Renal cortex interstitium (tissue), 11 donors: ENCODE measurements at regions not wholly inside any gene's neighbourhood (a gene's known extent, or its start where the extent isn't known, plus 50 kb on each side); places are given as distances from the start of the nearest gene placed in this dataset.

ENCODE experiments used
- DNase-seq, 11 donors: peaks; one replicate each; pipeline ENCODE4 v3.0.0-alpha.2; 2013; ENCODE audit warnings: low read depth in 9 of 11, low spot score in 4 of 11; ENCODE audit errors: extremely low read depth in 1 of 11

DNA sequence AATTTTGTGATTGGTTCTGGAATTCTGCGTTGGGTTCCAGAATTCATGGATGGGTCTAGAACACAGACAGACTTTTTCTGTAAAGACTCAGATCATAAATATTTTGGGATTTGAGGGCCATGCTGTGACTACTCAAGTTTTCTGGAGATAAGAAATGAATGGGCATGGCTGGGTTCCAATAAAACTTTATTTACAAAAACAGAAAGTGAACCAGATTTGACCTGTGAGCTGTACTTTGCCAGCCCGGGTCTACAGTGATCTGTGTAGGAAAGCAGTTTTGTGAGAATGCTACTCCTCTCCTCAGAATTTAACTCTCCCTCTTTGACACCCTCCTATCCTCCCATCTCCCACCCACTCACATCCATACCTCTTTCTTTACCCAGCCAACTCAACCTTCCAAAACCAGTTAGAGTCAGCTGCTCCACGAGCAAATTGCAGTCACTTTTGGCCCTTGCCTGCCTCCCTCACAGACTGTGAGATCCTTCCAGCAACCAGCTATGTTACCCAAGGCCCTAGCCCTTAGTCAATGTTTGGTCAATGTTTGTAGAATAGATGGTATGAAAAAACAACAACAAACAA, 312.8 kb upstream of the ZMIZ1 start:
- DNase-seq: no peak

DNA sequence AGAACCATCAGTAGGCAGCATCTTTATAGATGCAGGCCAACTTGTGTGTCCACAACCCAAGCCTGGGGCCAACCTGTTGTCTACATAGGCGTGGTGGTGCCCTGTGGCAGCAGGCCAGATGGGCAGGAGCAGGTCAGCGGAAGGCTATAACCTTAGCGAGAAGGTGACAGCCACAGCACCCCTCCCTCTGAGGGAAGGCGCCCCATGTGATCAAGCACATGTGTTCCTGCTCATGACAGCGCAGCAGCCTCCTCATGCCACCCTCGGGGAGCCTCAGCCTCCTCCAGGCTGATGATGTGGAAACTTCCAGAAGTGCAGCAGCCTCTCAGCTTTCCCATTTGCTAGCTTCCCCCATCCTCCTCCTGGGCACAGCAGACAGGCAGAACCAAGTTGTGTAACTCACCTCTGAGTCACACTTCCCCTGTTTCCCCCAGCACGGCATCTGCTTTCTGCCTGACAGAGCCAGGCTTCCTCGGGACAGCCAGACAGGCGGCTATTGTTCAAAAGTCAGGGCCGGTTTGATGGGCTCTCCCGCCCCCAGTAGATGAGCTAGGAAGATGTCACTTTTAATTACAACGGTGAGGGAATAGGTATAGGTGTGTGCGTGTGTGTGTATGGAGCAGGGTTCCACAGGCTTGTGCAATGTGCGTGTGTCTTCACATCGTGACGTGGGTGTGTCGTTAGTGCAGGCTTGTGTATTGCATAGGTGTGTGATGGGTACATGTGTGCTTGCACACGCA, 312.0 kb upstream of the ZMIZ1 start:
- DNase-seq: no peak

DNA sequence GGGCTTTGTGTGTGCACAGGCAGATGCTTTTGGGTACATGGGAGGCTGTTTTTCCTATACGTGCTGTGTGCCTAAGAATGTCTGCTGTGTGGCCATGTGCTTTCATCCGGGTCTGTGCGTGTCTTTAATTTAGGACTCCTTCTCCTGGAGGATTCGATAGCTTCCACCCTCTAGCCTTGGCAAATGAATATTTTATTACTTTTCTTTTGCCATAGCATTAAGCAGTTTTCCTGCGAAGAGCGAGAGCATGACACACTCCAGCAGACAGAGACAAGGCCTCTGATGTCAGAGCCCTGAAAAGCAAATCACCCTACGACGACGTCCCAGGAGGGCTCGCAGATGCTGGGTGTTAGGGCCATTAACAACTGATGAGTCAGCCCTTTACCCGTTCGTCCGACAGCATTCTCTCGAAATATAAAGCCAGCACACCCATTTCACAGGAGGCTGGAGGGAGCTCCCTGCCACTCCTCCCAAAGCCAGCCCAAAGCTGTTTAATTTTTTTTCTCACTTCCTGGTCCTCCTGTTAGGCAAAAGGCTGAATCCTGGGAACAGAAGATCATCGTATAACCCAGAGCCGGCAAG, 311.3 kb upstream of the ZMIZ1 start:
- DNase-seq: no peak

DNA sequence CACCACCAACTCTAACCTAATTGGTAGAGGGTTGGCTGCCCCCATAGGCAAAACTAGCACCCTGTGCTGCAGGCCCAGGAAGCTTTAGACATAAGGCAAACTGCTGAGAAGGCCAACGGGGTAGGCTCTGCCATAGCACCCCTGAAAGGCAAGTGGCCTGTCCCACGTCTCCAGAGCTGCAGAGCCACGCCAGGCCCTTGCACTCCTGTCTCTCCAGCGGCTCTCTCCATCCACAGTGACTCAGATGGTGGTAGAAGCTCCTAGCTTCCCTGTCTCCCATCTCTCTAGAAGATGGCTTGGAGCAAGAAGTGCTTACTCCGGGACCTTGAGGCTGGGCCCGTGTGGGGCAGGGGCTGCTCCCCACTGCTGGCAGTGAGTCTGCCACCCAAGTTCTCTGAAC, 310.6 kb upstream of the ZMIZ1 start:
- no peak for DNase-seq

DNA sequence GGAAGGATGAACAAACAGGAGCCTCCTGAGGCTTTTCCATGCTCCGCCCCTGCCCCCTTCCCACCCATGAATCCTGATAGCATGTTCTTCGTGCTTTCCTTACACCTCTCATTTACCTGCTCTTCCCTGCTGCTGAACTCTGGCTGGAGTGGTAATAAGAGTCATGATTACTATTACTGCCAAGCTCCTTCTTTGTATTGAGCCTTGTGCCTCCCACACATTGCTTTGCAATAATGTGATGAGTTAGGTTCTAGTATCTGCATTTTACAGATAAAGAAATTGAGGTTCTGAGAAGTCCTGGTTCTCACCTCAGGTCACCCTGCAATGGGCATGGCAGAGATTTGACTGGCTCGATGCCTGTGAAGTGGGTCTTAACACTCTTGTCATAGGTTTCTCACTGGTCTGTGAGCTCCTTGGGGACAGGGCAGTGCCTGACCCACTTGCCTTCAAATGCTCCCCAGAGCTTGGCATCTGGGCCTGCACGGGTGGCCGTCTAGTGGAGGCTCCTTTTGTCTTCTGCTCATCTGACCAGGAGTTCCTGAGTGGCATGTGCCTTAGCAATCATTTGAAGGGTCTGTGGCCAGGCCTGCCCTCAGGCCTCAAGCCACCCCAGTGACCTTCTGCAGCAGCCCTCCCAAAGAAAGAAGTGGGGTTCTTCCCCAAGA, 309.2 kb upstream of the ZMIZ1 start:
- DNase-seq: no peak

DNA sequence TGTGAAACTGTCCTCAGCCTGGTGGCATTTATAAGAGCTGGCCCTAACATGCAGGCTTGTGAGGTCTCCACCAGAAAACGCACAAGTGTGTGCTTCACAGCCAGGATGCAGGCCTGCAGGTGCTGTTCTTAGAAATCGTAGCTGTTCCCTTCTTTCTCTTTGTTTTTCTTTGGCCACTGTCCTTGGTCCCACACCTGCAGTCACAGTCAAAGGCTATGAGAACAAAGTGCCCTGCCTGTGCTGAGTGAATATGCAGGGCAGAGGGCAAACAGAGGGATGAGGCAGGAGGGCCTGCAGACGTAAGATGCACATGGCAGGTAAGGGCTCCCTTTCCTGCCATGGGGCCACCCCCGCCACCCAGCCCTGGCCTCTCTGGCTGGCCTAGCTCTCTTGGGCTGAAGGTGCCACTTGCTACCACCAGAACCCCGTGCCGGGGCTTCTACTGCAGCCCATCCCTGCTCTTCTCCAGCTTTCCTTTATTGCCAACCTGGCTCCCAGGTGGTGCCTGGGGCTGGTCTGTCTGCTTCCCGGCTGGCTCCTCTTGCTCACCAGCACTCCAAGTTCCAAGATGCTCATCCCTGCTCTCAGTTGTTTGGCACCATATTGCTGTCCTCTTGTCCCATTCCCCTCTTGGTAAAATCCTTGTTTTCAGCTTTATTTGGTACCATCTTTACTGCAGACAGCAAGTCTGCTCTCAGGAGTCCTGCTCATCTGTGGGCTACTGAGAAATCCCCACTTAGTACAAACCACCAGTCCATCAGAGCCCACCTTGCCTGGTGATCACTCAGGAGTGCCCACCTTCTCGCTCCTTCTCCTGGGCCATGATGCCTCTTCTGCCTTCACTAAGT, 308.1 kb upstream of the ZMIZ1 start:
- DNase-seq: no peak

DNA sequence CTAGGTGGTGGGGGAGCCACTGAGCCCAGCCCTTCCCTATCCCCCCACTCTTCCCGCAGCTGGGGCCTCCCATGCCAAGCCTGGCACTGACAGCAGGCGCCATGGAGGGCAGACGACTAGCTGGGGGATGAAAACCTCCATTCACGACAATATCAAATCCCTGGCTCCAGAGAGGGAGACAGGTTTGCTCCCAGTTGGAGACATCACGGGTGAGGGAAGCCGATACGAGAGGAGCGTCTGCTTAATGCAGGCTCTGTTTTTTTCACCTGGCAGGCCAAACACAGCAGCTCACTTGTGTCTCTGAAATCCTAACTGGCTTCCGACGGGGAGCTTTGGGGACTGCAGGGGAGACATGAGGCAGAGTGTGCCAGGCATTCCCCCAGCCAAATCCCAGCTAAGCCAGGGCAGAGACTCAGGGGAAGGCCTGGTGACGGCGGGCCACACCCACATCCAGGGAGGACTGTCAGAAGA, 307.4 kb upstream of the ZMIZ1 start:
- DNase-seq: no peak

DNA sequence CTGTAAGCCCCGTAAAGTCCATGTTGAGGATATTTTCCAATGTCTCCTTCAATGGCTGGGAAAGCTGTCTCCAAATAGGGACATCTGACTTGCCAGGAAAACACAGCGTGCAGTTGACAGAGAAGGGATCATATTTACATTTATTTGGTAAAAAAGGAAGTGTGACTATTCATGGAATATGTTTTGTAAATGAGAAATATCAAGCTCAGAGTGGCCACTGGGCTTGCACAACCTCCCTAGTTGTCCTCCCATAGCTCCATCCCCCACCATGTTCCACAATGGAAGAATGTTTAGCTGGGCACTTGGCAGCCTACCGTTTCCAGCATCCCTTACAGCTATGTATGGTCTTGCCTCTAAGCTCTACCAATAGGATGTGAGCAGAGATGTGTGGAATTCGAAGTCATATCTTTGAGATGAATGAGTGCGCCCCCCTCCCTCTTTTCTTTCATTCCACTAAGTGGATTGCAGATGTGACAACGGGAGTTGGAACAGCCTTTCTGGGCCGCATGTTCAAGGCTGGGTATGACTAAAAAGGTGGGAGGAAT, 306.6 kb upstream of the ZMIZ1 start:
- DNase-seq: no peak

DNA sequence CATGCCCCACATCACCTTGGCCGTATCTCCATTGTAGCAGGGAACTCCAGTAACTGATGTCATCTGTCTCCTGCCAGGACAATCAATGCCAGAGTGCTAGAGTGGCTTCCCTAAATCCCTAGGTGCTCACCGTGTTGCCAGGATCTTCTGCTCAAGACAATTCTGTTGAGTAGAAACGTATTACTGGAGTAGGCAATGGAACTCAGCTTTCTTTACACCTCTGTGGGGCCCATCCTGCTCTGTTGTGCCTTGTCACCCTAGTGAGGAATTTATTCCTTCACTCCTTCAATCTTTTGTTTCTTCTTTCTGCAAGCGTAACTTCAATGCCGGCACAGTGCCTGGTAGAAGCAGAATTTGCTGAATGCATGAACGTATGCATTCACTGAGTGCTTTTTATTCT, 305.5 kb upstream of the ZMIZ1 start:
- no peak for DNase-seq

DNA sequence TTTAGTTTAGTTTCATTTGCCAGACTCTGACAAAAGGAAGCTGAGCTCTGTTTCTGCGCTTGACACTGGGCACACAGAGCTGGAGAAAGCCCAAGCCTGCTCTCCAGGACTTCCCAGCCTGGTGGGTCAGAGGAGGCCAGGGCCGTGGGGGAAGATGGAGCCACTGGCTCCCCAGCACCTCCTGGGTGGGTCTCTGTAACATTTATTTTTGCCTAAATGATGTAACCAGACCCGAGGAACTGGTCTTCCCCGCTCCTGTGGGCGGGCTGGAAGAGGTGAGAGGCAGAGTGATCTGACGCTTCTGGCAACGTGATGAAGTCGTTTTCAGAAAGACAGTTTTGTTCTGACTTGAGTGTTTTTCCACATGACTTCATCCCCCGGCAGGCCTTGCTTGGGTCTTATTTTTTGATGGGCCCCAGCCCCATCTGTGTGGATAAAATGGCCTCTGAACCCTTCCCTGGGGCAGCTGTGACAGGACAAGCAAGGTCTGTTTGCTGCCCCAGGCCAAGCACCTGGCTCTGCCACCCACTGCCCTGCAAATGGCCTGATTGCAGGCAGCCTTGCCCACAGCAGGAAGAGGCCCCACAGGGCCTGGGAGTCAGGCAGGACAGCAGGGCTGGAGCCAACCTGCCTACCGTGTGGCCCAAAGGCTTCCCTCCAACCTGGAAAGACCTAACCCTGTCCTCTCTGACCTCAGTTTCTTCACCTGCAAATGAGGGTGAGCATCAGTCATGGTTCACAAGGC, 304.9 kb upstream of the ZMIZ1 start:
- no peak for DNase-seq

DNA sequence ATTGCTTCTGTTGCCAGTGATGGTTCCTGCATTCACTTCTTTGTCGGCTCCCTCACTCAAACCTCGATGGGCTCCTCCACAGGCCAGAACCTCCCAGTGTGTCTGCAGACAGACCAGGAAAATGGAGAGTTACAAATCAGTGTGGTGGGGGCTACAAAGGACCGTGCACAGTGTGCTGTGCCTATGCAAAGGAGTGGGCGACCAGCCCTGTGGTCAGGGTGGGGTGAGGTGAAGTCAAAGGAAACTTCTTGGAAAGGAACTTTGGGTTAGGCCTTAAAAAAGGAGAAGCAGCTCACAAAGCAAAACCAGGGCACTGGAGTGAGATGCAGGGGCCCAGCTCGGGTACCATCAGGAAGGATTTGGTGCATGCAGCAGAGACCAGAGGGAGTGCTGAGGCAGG, 304.3 kb upstream of the ZMIZ1 start:
- DNase-seq: no peak

DNA sequence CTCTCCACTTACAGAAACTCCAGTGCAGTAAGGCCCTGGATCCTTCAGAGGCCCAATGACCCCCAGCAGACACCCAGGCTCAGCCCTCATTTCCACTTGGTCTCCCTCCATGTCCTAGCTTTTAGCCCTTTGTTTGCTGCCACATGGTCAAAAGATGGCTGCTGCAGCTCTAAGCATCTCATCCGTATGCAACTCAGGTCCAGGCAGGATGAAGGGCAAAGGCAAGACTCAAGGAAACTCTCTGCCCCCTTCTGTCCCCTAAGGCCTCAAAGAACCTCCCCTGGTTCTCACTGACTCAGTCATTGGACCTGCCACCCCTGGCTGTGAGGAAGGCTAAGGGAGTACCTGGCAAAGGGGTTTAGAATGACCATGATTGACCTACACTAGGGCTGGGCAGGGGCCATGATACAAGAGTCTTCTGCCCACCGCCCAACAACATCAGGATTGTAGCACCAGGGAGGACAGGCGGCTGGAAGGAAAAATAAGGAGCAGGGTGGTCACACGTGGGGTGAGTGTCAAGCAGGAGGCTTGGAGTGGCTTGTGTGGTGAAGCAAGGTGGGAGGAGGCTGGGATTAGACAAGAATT, 303.8 kb upstream of the ZMIZ1 start:
- DNase-seq: no peak

DNA sequence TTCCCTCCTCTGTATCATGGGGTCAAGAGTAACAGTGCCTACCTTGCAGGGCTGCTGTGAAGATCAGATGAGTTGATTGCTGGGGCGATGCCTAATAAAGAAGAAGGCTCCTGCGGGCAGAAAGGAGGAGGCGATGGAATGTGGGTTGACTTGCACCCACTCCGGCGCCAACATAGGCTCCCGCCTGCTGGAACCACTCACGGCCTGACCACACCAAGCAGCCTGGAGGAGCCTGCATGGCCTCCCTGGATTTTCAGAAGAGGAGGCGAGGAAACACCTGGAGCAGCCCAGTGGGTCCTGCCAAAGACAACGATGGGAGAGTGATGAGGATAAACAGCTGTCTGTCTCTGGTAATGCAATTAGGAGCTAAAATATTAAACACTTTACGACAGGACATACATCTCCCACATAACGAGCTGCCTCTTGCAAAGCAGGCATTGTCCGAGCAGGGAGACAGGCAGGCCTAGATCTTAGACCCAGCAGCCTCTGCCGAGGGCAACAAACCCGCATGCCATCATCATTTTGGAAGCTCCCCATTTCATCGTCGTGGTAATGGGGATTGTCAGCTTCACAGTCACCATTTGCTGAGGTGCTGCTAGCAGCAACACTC, 302.9 kb upstream of the ZMIZ1 start:
- no peak for DNase-seq

DNA sequence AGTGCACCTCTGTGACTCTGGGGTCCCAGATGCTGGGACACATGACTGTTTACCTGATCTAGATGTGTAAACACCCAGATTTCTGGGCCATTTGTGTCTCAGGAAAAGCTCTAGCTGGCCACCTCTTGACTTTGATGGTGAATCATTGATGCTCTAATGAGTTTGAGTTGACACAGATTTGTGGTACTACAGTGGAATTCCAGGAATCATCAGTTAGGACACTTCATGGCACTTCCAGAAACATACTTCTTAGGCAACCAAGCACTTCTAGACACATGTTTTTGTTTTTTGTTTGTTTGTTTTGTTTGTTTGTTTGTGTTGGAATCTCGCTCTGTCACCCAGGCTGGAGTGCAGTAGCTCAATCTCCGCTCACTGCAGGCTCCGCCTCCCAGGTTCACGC, 302.2 kb upstream of the ZMIZ1 start:
- DNase-seq: no peak

DNA sequence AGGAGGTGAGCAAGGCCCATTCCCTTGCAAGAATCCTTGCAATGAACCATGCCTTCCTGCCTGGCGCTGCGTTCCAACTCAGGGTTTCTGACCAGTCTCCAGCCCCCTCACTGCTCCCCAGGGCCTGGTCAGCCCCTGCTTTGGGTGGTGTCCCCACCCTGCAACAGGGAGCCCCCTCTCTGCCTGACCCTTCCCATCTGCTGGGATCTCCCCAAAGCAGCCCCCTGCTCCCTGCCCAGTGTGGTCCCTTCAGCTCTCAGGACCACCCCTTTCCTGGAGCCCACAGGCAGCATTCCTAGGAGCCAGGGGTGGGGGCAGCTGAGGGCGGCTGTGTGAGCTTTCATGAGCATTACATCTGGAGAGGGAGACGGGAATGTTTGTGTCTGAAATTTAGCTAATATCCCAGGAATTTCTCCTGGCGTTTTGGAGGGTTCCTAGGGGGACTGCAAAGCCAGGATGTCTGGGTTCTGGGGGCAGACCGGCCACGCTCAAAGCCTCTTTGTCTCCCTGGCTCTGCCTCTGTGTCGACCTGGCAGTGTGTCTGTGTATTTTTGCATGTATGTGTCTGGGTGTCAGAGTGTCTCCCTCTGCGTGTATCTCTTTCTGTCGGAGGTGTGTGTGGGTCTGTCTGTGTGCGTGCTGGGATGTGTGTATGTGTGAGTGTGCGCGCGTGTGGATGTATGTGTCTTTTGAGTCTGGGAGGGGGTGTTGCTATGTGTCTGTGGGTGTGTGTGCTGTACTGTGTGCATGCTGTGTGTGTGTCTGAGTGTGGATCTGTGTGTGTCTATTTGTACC, 300.5 kb upstream of the ZMIZ1 start:
- DNase-seq: no peak

DNA sequence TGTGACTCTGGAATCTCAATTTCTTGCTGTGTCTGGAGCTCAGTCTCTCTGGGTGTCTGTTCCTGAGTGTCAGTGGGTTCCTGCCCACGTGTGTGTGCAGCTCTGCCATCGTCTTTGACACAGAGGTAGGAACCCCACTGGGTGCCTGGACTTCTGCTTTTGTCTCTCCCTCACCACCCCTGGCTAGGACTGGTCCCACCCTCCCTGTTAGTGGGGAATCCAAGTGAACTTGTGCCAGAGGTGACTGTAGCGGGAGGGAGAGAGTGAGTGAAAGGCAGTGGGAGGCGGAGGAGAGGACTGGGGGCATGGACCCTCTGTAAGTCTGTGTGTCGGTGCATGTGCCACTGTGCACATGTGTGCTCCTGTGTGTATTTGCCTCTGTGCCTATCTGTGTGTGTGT, 299.9 kb upstream of the ZMIZ1 start:
- no peak for DNase-seq

DNA sequence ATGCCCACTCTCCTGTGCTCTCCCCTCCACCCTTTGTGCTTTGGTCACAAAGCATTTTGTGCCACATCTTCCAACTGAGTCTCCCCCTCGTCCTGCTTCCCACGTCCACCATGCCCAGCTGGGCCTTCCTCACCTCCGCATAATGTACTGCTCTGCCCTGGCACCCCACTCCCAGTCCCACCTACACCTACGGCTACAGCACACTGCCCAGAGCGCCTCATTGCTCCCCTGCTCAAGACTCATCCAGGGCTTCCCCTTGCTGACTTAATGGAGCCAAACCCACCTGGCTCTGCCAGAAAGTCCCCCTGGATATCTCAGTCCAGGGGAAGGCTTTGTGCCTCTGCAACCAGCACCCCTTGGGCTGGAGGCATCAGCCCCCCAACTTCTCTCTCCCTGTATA, 299.2 kb upstream of the ZMIZ1 start:
- no peak for DNase-seq
